ENCODE measurements at regions not wholly inside any gene's neighbourhood (a gene's known extent, or its start where the extent isn't known, plus 50 kb on each side); places are given as distances from the start of the nearest gene placed in this dataset.
"Not testable (repeated sequence)": the region's sequence is repeated elsewhere in the genome, so short reads cannot be mapped to it uniquely, and the experiment has no call there.

GRCh38 chr6:48996461-48997119 is 466.5 kb downstream of the MMUT start:
- DNase-seq: no peak

- DNase-seq: no peak
These were observed 468.2 kb downstream of the MMUT start for GRCh38 chr6:48994811-48995210.

GRCh38 chr6:48990739-48991138 is 472.3 kb downstream of the MMUT start:
- DNase-seq: no peak

GRCh38 chr6:48986845-48987244 is 476.2 kb downstream of the MMUT start:
- no peak for DNase-seq

- no peak for DNase-seq
These were observed 476.9 kb downstream of the MMUT start for GRCh38 chr6:48986105-48986504.

- no peak for DNase-seq
These were observed 478.0 kb downstream of the MMUT start for GRCh38 chr6:48985025-48985424.

GRCh38 chr6:48983968-48984367 is 479.1 kb downstream of the MMUT start:
- not testable (repeated sequence) for DNase-seq

- peak in 1 of 58 donors; percentile 4 for DNase-seq
These were observed 479.7 kb downstream of the MMUT start for GRCh38 chr6:48983377-48983776.

GRCh38 chr6:48979806-48980205 is 483.2 kb downstream of the MMUT start:
- DNase-seq: no peak

- DNase-seq: no peak
These were observed 484.0 kb downstream of the MMUT start for GRCh38 chr6:48979085-48979484.

GRCh38 chr6:48978016-48978415 is 485.0 kb downstream of the MMUT start:
- no peak for DNase-seq

- DNase-seq: no peak
These were observed 485.5 kb downstream of the MMUT start for GRCh38 chr6:48977573-48977972.

- no peak for DNase-seq
These were observed 489.6 kb downstream of the MMUT start for GRCh38 chr6:48973491-48973890.

GRCh38 chr6:48961781-48962415 is 501.2 kb downstream of the MMUT start:
- no peak for DNase-seq

GRCh38 chr6:48959251-48960060 is 503.6 kb downstream of the MMUT start:
- DNase-seq: no peak

GRCh38 chr6:48957781-48958180 is 505.3 kb downstream of the MMUT start:
- DNase-seq: no peak

GRCh38 chr6:48951917-48952316 is 511.1 kb downstream of the MMUT start:
- no peak for DNase-seq

GRCh38 chr6:48944276-48944675 is 518.8 kb downstream of the MMUT start:
- DNase-seq: not testable (repeated sequence)

GRCh38 chr6:48933136-48933535 is 529.9 kb downstream of the MMUT start:
- DNase-seq: no peak

- DNase-seq: no peak
These were observed 534.1 kb downstream of the MMUT start for GRCh38 chr6:48928937-48929336.

GRCh38 chr6:48922837-48923236 is 540.2 kb downstream of the MMUT start:
- DNase-seq: no peak

GRCh38 chr6:48919555-48919954 is 543.5 kb downstream of the MMUT start:
- DNase-seq: no peak
